ENCODE measurements at regions not wholly inside any gene's neighbourhood (a gene's known extent, or its start where the extent isn't known, plus 50 kb on each side); places are given as distances from the start of the nearest gene placed in this dataset.

- Mint-ChIP-seq H3K27me3 (no peaks in the 10 kb centered on the region), H3K4me3 (no peak overlapping the region), H3K27ac (no peak overlapping the region), H3K36me3 (ENCODE audit: low read depth) (no peaks in the 10 kb centered on the region), H3K4me1 (ENCODE audit: low read depth) (no peaks in the 10 kb centered on the region), H3K9me3 (peaks cover 4% of the 10 kb centered on the region)
- no peak for ATAC-seq (ENCODE audit: poor library complexity)
- ChIA-PET CTCF (no interaction called here), POLR2A (no interaction called here)
- H3K4me1 ChIP-seq (ENCODE audit: insufficient read depth, low read length), result no peaks in the 10 kb centered on the region
- intact Hi-C loops (cut with DNase I, micrococcal nuclease), result no loop called here
- DNase-seq, result no peak
- H3K9me3 ChIP-seq (ENCODE audit: control insufficient read depth in 1 of 2, insufficient read depth in 1 of 2, low read length in 2 of 2), result peaks cover 0 to 7% of the 10 kb centered on the region in 2 experiments
- H3K36me3 ChIP-seq (ENCODE audit: insufficient read depth, low read length), result no peaks in the 10 kb centered on the region
- no peak for TF ChIP-seq CTCF (IDR thresholded peaks at IDR 0.05)
- no peak overlapping the region for H3K27ac ChIP-seq (ENCODE audit: low read depth in 1 of 2, low read length in 2 of 2)
- no peak overlapping the region for H3K4me3 ChIP-seq (ENCODE audit: low read length)
- H3K27me3 ChIP-seq (ENCODE audit: control insufficient read depth in 1 of 2, insufficient read depth in 2 of 2, low read length in 2 of 2), result no peaks in the 10 kb centered on the region
Observed at GRCh38 chr9:80188579-80188978, 616.8 kb downstream of the TLE4 start.

- Mint-ChIP-seq H3K36me3 (ENCODE audit: low read depth) (no peaks in the 10 kb centered on the region), H3K27ac (no peak overlapping the region), H3K9me3 (peaks cover 4% of the 10 kb centered on the region), H3K4me1 (ENCODE audit: low read depth) (no peaks in the 10 kb centered on the region), H3K27me3 (no peaks in the 10 kb centered on the region), H3K4me3 (no peak overlapping the region)
- Histone ChIP-seq H3K4me3 (ENCODE audit: low read length) (no peak overlapping the region), H3K36me3 (ENCODE audit: insufficient read depth, low read length) (no peaks in the 10 kb centered on the region), H3K27me3 (ENCODE audit: control insufficient read depth in 1 of 2, insufficient read depth in 2 of 2, low read length in 2 of 2) (no peaks in the 10 kb centered on the region), H3K9me3 (ENCODE audit: control insufficient read depth in 1 of 2, insufficient read depth in 1 of 2, low read length in 2 of 2) (peaks cover 0 to 10% of the 10 kb centered on the region in 2 experiments), H3K27ac (ENCODE audit: low read depth in 1 of 2, low read length in 2 of 2) (no peak overlapping the region), H3K4me1 (ENCODE audit: insufficient read depth, low read length) (no peaks in the 10 kb centered on the region)
- TF ChIP-seq CTCF (IDR thresholded peaks at IDR 0.05), result no peak
- intact Hi-C loops (cut with DNase I, micrococcal nuclease), result no loop called here
- no peak for ATAC-seq (ENCODE audit: poor library complexity)
- ChIA-PET POLR2A (no interaction called here), CTCF (interaction anchor here (0.6 to 1.6 kb wide), 2 partner anchors 14 to 940 kb away, joined by 3 to 4 read pairs; no protein-coding TSS in a partner anchor)
- no peak for DNase-seq
Observed at GRCh38 chr9:80185112-80185738, 613.5 kb downstream of the TLE4 start.

GRCh38 chr9:80177949-80178480, 606.2 kb downstream of the TLE4 start:
- ATAC-seq (ENCODE audit: poor library complexity) (no peak), DNase-seq (no peak)
- Mint-ChIP-seq H3K27ac (no peak overlapping the region), H3K4me3 (no peak overlapping the region), H3K36me3 (ENCODE audit: low read depth) (no peaks in the 10 kb centered on the region), H3K9me3 (no peaks in the 10 kb centered on the region), H3K4me1 (ENCODE audit: low read depth) (no peaks in the 10 kb centered on the region), H3K27me3 (no peaks in the 10 kb centered on the region)
- intact Hi-C loops (cut with DNase I, micrococcal nuclease), result loop anchor here (5.0 kb wide), 1 partner anchor 706 kb away; no protein-coding TSS in a partner anchor
- peaks cover 0 to 10% of the 10 kb centered on the region in 2 experiments for H3K9me3 ChIP-seq (ENCODE audit: control insufficient read depth in 1 of 2, insufficient read depth in 1 of 2, low read length in 2 of 2)
- ChIA-PET CTCF (no interaction called here), POLR2A (no interaction called here)
- H3K4me1 ChIP-seq (ENCODE audit: insufficient read depth, low read length), result no peaks in the 10 kb centered on the region
- no peaks in the 10 kb centered on the region for H3K27me3 ChIP-seq (ENCODE audit: control insufficient read depth in 1 of 2, insufficient read depth in 2 of 2, low read length in 2 of 2)
- TF ChIP-seq CTCF (IDR thresholded peaks at IDR 0.05), result no peak
- no peak overlapping the region for H3K4me3 ChIP-seq (ENCODE audit: low read length)
- no peaks in the 10 kb centered on the region for H3K36me3 ChIP-seq (ENCODE audit: insufficient read depth, low read length)
- H3K27ac ChIP-seq (ENCODE audit: low read depth in 1 of 2, low read length in 2 of 2), result no peak overlapping the region

Data from CD4-positive, alpha-beta T cell (primary cell).